GM13977 (cell line): ENCODE measurements at regions not wholly inside any gene's neighbourhood (a gene's known extent, or its start where the extent isn't known, plus 50 kb on each side); places are given as distances from the start of the nearest gene placed in this dataset.

Experiments used
- DNase-seq: peaks from one replicate; pipeline ENCODE4 v3.0.0; 2012; ENCODE audit warnings: low spot score
- CTCF ChIP-seq: IDR thresholded peaks from 2 replicates; pipeline ENCODE4 v1.5.1; 2012; ENCODE audit warnings: mild to moderate bottlenecking, control low read depth; ENCODE audit not compliant: insufficient read depth; ENCODE audit errors: extremely low read depth, missing control alignments
- in situ Hi-C: fragments of 300-500 bp; cut with MboI; formaldehyde crosslinking; loops from one replicate; pipeline ENCODE4 v1.12.0; 2022; ENCODE audit warnings: low sequenced_read_pairs, low pct_unique_long_range_greater_than_20kb, mixed read lengths, inconsistent platforms; ENCODE audit not compliant: unreplicated experiment

GRCh38 chr7:46589286-46589685 is 668.2 kb upstream of the IGFBP3 start:
- DNase-seq: no peak
- no peak for TF ChIP-seq CTCF
- in situ Hi-C loops: no loop called here

- DNase-seq: no peak
- in situ Hi-C loops: no loop called here
- TF ChIP-seq CTCF: no peak
Observed at GRCh38 chr7:46586406-46586805, 665.3 kb upstream of the IGFBP3 start.

- no peak for DNase-seq
- TF ChIP-seq CTCF: no peak
- in situ Hi-C loops: no loop called here
Observed at GRCh38 chr7:46583656-46584055, 662.6 kb upstream of the IGFBP3 start.

- in situ Hi-C loops: no loop called here
Observed at GRCh38 chr7:46581268-46581667, 660.2 kb upstream of the IGFBP3 start.

GRCh38 chr7:46580766-46581165 is 659.7 kb upstream of the IGFBP3 start:
- no peak for DNase-seq
- in situ Hi-C loops: no loop called here
- TF ChIP-seq CTCF: no peak

More at GRCh38 chr7:46581268-46581667, 660.2 kb upstream of the IGFBP3 start:
- TF ChIP-seq CTCF: no peak
- DNase-seq: no peak

GRCh38 chr7:46577394-46577793 is 656.3 kb upstream of the IGFBP3 start:
- in situ Hi-C loops: no loop called here
- DNase-seq: no peak
- no peak for TF ChIP-seq CTCF

GRCh38 chr7:46576950-46577349 is 655.9 kb upstream of the IGFBP3 start:
- DNase-seq: no peak
- in situ Hi-C loops: no loop called here
- no peak for TF ChIP-seq CTCF
